GM23338 (cell line): ENCODE measurements at regions not wholly inside any gene's neighbourhood (a gene's known extent, or its start where the extent isn't known, plus 50 kb on each side); places are given as distances from the start of the nearest gene placed in this dataset.

Experiments used
- ATAC-seq: fragments of 200-7000 bp; cut with Tn5 transposase; 3 replicates; pipeline ENCODE4 v1.9.1; 2020
- DNase-seq: peaks from one replicate; pipeline ENCODE4 v3.0.0-alpha.2; 2015; ENCODE audit warnings: low spot score
- H2AFZ ChIP-seq: fragments of 200-600 bp; sonication (generic); 2 replicates; pipeline ENCODE4 v1.8.0; 2016; ENCODE audit warnings: antibody characterized with exemption, mild to moderate bottlenecking, moderate library complexity
- H3F3A ChIP-seq: fragments of 200-600 bp; sonication (generic); replicated peaks from 2 replicates; pipeline ENCODE4 v1.8.0; 2017; ENCODE audit warnings: antibody characterized with exemption, mixed run types, low read depth
- H3K27ac ChIP-seq: fragments of 200-600 bp; sonication (generic); 2 replicates; pipeline ENCODE4 v1.6.1; 2016; ENCODE audit warnings: low read depth
- H3K27me3 ChIP-seq: fragments of 200-600 bp; sonication (generic); 2 replicates; pipeline ENCODE4 v1.8.0; 2016; ENCODE audit warnings: mild to moderate bottlenecking, mixed run types, moderate library complexity; ENCODE audit not compliant: insufficient read depth
- H3K36me3 ChIP-seq: fragments of 200-600 bp; sonication (generic); 2 replicates; pipeline ENCODE4 v1.8.0; 2016; ENCODE audit warnings: mild to moderate bottlenecking; ENCODE audit not compliant: insufficient read depth
- H3K4me1 ChIP-seq: fragments of 200-600 bp; sonication (generic); 2 replicates; pipeline ENCODE4 v1.8.0; 2016; ENCODE audit warnings: mild to moderate bottlenecking, moderate library complexity; ENCODE audit not compliant: insufficient read depth
- H3K4me2 ChIP-seq: fragments of 200-600 bp; sonication (generic); 2 replicates; pipeline ENCODE4 v1.7.1; 2017; ENCODE audit warnings: mixed run types
- H3K4me3 ChIP-seq: fragments of 200-600 bp; sonication (generic); 2 replicates; pipeline ENCODE4 v1.6.1; 2016; ENCODE audit warnings: mixed run types
- H3K79me2 ChIP-seq: fragments of 200-600 bp; sonication (generic); replicated peaks from 2 replicates; pipeline ENCODE4 v1.8.0; 2017; ENCODE audit warnings: mild to moderate bottlenecking; ENCODE audit not compliant: insufficient read depth
- H3K9me2 ChIP-seq: fragments of 200-600 bp; sonication (generic); 2 replicates; pipeline ENCODE4 v1.8.0; 2017; ENCODE audit not compliant: insufficient read depth
- H4K20me1 ChIP-seq: fragments of 200-600 bp; sonication (generic); replicated peaks from 2 replicates; pipeline ENCODE4 v1.8.0; 2017; ENCODE audit warnings: mild to moderate bottlenecking; ENCODE audit not compliant: insufficient read depth
- H3K27ac Mint-ChIP-seq: 2 replicates; pipeline ENCODE4 v1.8.0; 2020; ENCODE audit warnings: inconsistent platforms, mild to moderate bottlenecking, moderate library complexity, mixed read lengths
- H3K27me3 Mint-ChIP-seq: 3 replicates; pipeline ENCODE4 v1.8.0; 2022; ENCODE audit warnings: low read depth, mild to moderate bottlenecking, moderate library complexity, mixed read lengths, inconsistent platforms; ENCODE audit not compliant: insufficient read depth, poor library complexity
- H3K36me3 Mint-ChIP-seq: 3 replicates; pipeline ENCODE4 v1.8.0; 2021; ENCODE audit warnings: low read depth, mild to moderate bottlenecking, inconsistent platforms, moderate library complexity, mixed read lengths
- H3K4me1 Mint-ChIP-seq: 3 replicates; pipeline ENCODE4 v1.8.0; 2020; ENCODE audit warnings: mild to moderate bottlenecking, inconsistent platforms, mixed read lengths
- H3K4me3 Mint-ChIP-seq: 3 replicates; pipeline ENCODE4 v1.8.0; 2021; ENCODE audit warnings: moderate library complexity, mild to moderate bottlenecking, inconsistent platforms, mixed read lengths
- H3K9me3 Mint-ChIP-seq: 3 replicates; pipeline ENCODE4 v1.8.0; 2020; ENCODE audit warnings: moderate library complexity, mild to moderate bottlenecking, inconsistent platforms, mixed read lengths
- CREB1 ChIP-seq: fragments of 250-450 bp; sonication (Bioruptor Pico); IDR thresholded peaks from 2 replicates; pipeline ENCODE4 v1.5.0; 2020; ENCODE audit warnings: low read depth, mild to moderate bottlenecking, moderate library complexity
- EZH2 ChIP-seq: fragments of 200-600 bp; sonication (generic); IDR thresholded peaks from one replicate; pipeline ENCODE4 v1.8.0; 2017; ENCODE audit warnings: antibody characterized with exemption, mild to moderate bottlenecking, low read depth; ENCODE audit not compliant: unreplicated experiment
- EZH2phosphoT487 ChIP-seq: fragments of 200-600 bp; sonication (generic); IDR thresholded peaks from one replicate; pipeline ENCODE4 v1.8.1; 2018; ENCODE audit warnings: antibody characterized with exemption; ENCODE audit not compliant: unreplicated experiment
- JUNB ChIP-seq: IDR thresholded peaks from one replicate; pipeline ENCODE4 v1.6.1; 2016; ENCODE audit warnings: antibody characterized with exemption; ENCODE audit not compliant: unreplicated experiment
- NANOG ChIP-seq: IDR thresholded peaks from 2 replicates; pipeline ENCODE4 v1.6.1; 2016; ENCODE audit warnings: antibody characterized with exemption, borderline replicate concordance
- POLR2AphosphoS5 ChIP-seq: IDR thresholded peaks from 2 replicates; pipeline ENCODE4 v1.6.1; 2016; ENCODE audit warnings: antibody characterized with exemption, low read depth
- STAT1 ChIP-seq: IDR thresholded peaks from one replicate; pipeline ENCODE4 v1.6.1; 2016; ENCODE audit warnings: antibody characterized with exemption; ENCODE audit not compliant: unreplicated experiment
- ZNF114 ChIP-seq: fragments of 250-450 bp; sonication (Bioruptor Pico); IDR thresholded peaks from 2 replicates; pipeline ENCODE4 v1.5.0; 2020; ENCODE audit warnings: mild to moderate bottlenecking, moderate library complexity
- ZNF331 ChIP-seq: fragments of 250-450 bp; sonication (Bioruptor Pico); IDR thresholded peaks from 2 replicates; pipeline ENCODE4 v1.5.0; 2020; ENCODE audit warnings: low read depth, mild to moderate bottlenecking, moderate library complexity
- TF ChIP-seq, protein P1 (sequence below), 2 experiments: fragments of 200-600 bp in 1 of 2; sonication (generic) in 1 of 2; conservative IDR thresholded peaks; 2 replicates each; pipeline versions ENCODE4 v1.5.1 to v1.6.1; 2016 to 2017; ENCODE audit warnings: antibody characterized with exemption in 2 of 2, low read depth in 2 of 2, mild to moderate bottlenecking in 2 of 2, moderate library complexity in 1 of 2
- TF ChIP-seq, protein P2 (sequence below): IDR thresholded peaks from one replicate; pipeline ENCODE4 v1.6.1; 2018; ENCODE audit warnings: antibody characterized with exemption; ENCODE audit not compliant: unreplicated experiment
- TF ChIP-seq, protein P3 (sequence below): IDR thresholded peaks from 2 replicates; pipeline ENCODE4 v1.6.1; 2016; ENCODE audit warnings: antibody characterized with exemption

DNA sequence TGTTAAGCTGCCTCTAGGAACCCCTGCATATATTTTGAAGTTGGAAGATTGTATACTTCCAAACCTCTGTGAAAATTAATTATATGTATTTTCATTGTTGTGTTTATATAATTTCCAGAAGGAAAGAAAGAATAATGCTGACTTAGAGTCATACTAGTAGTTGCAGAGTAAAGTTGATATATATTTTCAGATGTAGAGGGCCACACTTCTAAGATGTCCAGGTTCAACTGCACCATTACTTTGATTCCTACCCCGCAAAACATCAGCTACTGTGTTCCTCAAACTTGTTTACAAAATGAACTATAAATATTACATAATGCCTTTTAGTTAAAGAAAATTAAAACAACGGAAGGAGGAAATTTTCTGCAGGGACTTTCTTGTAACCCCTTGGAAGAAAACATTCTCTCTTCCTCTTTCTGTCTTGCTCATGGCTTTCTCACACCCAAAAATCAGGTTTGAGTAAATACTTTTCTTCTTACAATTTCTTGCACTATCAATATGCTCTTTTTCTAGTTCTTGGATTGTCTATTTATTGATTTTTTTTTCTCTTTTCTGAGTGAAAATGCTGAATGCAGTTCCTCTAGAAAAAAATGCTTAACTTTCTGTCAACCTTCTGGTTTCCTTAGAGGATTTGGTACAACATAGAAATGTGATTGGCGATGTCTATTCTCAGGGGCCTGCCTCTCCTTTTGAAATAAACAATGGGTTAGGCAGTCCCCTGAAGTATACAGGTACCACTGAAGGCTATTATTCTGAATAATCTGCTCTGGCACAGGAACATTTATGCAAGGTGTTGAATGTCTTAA lies 867.8 kb downstream of the TTLL7 start (continued):
- TF ChIP-seq, protein P1, sequence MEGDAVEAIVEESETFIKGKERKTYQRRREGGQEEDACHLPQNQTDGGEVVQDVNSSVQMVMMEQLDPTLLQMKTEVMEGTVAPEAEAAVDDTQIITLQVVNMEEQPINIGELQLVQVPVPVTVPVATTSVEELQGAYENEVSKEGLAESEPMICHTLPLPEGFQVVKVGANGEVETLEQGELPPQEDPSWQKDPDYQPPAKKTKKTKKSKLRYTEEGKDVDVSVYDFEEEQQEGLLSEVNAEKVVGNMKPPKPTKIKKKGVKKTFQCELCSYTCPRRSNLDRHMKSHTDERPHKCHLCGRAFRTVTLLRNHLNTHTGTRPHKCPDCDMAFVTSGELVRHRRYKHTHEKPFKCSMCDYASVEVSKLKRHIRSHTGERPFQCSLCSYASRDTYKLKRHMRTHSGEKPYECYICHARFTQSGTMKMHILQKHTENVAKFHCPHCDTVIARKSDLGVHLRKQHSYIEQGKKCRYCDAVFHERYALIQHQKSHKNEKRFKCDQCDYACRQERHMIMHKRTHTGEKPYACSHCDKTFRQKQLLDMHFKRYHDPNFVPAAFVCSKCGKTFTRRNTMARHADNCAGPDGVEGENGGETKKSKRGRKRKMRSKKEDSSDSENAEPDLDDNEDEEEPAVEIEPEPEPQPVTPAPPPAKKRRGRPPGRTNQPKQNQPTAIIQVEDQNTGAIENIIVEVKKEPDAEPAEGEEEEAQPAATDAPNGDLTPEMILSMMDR (conservative IDR thresholded peaks at IDR 0.05; ENCODE audit: low read depth in 2 of 2), result no peak
- no peak for TF ChIP-seq STAT1
- no peak for TF ChIP-seq POLR2AphosphoS5
- TF ChIP-seq ZNF114 (CRISPR knock-in tag), result no peak
- TF ChIP-seq EZH2, result no peak
- no peak for TF ChIP-seq JUNB
- TF ChIP-seq, protein P2, sequence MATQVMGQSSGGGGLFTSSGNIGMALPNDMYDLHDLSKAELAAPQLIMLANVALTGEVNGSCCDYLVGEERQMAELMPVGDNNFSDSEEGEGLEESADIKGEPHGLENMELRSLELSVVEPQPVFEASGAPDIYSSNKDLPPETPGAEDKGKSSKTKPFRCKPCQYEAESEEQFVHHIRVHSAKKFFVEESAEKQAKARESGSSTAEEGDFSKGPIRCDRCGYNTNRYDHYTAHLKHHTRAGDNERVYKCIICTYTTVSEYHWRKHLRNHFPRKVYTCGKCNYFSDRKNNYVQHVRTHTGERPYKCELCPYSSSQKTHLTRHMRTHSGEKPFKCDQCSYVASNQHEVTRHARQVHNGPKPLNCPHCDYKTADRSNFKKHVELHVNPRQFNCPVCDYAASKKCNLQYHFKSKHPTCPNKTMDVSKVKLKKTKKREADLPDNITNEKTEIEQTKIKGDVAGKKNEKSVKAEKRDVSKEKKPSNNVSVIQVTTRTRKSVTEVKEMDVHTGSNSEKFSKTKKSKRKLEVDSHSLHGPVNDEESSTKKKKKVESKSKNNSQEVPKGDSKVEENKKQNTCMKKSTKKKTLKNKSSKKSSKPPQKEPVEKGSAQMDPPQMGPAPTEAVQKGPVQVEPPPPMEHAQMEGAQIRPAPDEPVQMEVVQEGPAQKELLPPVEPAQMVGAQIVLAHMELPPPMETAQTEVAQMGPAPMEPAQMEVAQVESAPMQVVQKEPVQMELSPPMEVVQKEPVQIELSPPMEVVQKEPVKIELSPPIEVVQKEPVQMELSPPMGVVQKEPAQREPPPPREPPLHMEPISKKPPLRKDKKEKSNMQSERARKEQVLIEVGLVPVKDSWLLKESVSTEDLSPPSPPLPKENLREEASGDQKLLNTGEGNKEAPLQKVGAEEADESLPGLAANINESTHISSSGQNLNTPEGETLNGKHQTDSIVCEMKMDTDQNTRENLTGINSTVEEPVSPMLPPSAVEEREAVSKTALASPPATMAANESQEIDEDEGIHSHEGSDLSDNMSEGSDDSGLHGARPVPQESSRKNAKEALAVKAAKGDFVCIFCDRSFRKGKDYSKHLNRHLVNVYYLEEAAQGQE, result no peak
- no peak for TF ChIP-seq EZH2phosphoT487

DNA sequence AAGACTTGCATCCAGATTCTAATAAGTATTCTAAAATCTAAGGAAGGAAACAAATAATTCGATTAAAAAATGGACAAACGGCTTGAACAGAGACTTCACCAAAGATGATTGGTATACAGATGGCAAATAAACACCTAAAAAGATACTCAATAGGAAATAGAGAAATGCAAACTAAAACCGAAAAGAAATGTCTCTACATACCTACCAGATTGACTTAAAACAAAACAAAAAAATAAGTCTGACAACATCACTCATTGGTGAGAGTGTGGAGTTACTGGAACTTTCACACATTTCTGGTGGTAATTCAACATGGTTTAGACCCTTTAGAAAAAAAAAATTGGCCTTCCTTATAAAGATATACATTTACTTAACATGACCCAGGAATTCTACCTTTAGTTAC lies 869.8 kb downstream of the TTLL7 start:
- no peak overlapping the region for H3K4me2 ChIP-seq
- H3K36me3 ChIP-seq, result no peaks in the 10 kb centered on the region
- Mint-ChIP-seq H3K4me1 (peaks cover 5% of the 10 kb centered on the region), H3K4me3 (no peak overlapping the region), H3K27ac (no peak overlapping the region), H3K9me3 (no peaks in the 10 kb centered on the region), H3K27me3 (no peaks in the 10 kb centered on the region), H3K36me3 (no peaks in the 10 kb centered on the region)
- H3K79me2 ChIP-seq, result no peaks in the 10 kb centered on the region
- DNase-seq, result no peak
- H3K9me2 ChIP-seq, result no peaks in the 10 kb centered on the region
- H3F3A ChIP-seq, result no peaks in the 10 kb centered on the region
- H3K27me3 ChIP-seq, result no peaks in the 10 kb centered on the region
- TF ChIP-seq CREB1 (CRISPR knock-in tag) (no peak), JUNB (no peak), NANOG (no peak), EZH2phosphoT487 (no peak), POLR2AphosphoS5 (no peak), ZNF331 (CRISPR knock-in tag) (no peak), EZH2 (no peak)
- TF ChIP-seq, protein P3, sequence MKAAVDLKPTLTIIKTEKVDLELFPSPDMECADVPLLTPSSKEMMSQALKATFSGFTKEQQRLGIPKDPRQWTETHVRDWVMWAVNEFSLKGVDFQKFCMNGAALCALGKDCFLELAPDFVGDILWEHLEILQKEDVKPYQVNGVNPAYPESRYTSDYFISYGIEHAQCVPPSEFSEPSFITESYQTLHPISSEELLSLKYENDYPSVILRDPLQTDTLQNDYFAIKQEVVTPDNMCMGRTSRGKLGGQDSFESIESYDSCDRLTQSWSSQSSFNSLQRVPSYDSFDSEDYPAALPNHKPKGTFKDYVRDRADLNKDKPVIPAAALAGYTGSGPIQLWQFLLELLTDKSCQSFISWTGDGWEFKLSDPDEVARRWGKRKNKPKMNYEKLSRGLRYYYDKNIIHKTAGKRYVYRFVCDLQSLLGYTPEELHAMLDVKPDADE, result no peak
- TF ChIP-seq, protein P1 (conservative IDR thresholded peaks at IDR 0.05; ENCODE audit: low read depth in 2 of 2), result no peak
- H3K4me3 ChIP-seq, result no peak overlapping the region
- H3K27ac ChIP-seq, result no peak overlapping the region
- H3K4me1 ChIP-seq, result no peaks in the 10 kb centered on the region
- no peak overlapping the region for H2AFZ ChIP-seq
- H4K20me1 ChIP-seq, result no peaks in the 10 kb centered on the region
- ATAC-seq, result no peak
